Activated T-cell treated with anti-CD3 and anti-CD28 coated beads for 24 hours (primary cell): ENCODE measurements at regions not wholly inside any gene's neighbourhood (a gene's known extent, or its start where the extent isn't known, plus 50 kb on each side); places are given as distances from the start of the nearest gene placed in this dataset.

ENCODE experiments used
- DNase-seq: peaks from one replicate; pipeline ENCODE4 v3.0.0-alpha.2; 2020; ENCODE audit warnings: low read depth

GRCh38 chr9:113787871-113788270 lies 88.2 kb upstream of the ZNF618 start:
- DNase-seq, result no peak

- DNase-seq, result no peak
Measured at GRCh38 chr9:113788616-113789330, 87.3 kb upstream of the ZNF618 start.

DNA sequence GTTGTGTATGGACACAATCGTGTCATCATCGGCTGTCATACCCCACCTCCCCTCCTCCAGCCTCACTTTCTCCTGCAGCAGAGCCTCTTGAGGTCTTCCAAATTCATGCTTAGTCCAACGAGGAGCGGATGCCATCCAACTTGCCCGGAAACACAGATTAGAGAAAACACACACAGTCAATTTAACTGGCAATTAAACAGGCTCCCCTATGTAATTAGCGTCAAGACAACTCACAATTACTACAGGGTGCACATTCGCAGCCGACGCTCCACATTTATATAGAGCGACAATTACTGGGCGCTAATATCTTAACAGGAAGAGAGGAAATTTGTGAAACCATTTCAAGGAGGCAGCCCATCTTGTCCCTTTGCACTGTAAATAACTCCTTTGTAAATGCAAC lies 86.0 kb upstream of the ZNF618 start:
- no peak for DNase-seq

- DNase-seq, result no peak
Measured at GRCh38 chr9:113793558-113793957, 82.6 kb upstream of the ZNF618 start.

DNA sequence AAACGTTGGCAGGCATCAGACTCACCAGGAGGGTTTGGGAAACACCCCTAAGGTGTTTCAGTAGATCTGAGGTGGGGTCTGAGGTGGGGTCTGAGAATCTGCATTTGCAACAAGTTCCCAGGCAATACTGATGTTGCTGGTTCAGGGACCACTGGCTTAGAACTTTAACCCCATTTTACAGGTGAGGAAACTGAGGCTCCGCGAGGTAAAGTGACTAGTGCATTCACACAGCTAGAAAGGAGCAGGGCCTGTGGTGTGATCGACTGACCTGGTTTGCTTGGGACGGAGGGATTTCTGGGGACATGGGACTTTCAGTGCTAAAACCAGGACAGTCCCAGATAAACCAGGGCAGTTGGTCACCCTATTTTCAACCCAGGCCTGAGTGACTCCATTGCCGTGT lies 81.4 kb upstream of the ZNF618 start:
- no peak for DNase-seq

DNA sequence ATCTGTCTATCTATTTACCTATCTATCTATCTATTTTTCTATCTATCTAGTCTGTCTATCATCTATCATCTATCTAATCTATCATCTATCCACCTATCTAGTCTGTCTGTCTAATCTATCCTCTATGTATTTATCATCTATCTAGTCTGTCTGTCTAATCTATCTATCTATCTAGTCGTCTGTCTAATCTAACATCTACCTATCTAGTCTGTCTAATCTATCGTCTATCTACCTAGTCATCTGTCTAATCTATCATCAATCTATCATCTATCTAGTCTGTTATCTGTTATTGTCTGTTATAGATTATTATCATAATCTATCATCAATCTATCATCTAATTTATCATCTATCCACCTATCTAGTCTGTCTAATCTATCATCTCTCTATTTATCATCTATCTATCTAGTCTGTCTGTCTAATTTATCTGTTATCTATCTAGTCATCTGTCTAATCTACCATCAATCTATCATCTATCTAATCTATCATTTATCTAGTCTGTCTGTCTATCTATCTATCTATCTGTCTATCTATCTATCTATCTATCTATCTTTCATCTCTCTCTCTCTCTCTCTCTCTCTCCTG lies 80.2 kb upstream of the ZNF618 start:
- DNase-seq, result no peak

- no peak for DNase-seq
Measured at GRCh38 chr9:113796646-113797426, 79.3 kb upstream of the ZNF618 start.

DNA sequence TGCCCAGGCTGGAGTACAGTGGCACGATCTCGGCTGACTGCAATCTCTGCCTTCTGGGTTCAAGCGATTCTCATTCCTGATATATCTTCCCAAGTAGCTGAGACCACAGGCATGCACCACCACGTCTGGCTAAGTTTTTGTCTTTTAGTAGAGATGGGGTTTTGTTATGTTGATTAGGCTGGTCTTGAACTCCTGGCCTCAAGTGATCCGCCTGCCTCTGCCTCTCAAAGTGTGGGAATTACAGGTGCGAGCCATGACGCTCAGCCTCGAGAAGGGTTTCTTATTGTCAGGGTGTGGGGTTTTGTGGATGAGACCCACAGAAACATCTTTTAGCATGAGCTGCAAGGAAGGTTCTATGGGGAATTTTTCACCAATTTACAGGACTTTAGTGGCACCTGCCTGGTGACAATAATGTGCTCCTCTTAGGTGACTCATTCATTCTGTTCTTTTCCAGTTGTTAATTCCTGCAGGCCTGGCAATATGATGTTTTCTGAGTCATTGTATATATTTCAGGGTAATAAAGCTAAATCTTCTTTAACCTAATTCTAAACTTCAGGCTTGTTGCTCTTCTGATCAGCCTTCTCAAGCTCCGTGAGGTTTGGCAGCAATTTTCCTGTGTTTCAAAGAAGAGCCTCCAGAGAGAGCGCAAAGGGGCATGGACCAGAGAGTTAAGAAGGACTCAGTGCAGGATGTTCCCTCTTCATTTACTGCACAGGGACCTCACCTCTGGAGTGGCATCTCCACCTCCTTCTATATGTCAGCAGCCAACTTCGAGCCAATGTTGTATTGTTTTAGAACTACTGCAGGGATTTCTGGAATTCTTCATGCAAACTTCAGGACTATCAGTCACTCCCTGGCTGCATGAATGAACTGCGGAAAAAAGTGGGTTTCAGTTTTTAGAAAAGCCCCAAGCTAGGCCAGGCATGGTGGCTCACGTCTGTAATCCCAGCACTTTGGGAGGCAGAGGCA lies 77.8 kb upstream of the ZNF618 start:
- no peak for DNase-seq

DNA sequence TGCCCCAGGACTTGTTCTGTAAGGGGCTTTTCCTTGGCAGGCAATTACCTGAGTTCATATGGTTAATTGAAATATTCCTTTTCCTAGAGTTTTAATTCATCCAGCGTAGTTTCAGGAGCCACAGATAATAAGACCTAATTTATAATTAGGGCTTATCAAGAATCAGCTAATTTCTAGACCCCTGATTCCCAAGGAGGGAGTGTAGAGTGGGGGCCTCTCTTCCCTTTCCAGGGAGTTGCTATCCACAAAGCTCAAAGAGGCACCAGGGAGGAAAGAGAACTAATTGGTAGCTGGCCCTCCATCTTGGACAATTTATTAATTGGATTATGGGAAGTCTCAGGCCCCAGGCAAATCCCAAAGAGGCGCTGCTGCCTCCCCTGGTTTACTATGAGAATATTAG lies 75.8 kb upstream of the ZNF618 start:
- no peak for DNase-seq

GRCh38 chr9:113803811-113804589 lies 72.1 kb upstream of the ZNF618 start:
- no peak for DNase-seq

DNA sequence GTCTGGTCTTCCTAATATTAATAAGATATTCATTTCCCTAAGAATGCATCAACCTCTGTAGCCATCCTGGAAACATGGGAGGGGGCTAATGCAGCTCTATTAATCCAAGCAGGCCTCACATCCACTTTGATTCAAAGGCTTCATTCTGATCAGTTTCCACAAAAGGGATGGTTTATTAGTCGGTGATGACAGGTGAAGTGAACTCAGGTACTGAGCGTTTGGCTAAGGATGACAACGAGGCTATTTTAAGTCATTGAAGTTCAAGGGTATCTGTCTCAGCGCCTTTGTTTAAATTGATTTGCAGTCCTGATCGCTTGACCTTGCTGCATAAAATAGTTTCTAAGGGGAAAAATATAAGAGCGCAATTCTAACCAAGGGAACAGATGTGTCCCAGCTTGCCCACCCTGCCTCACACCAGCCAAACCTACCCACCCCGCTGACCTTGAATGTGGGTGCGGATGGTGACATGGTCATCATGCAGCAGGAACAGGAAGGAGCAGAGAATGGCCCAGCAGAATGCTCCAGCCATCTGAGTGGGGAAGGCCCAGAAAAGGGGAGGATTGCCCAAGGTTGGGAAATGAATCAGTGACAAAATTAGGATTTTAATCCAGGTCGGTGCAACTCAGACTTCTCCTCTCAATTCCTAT lies 70.5 kb upstream of the ZNF618 start:
- DNase-seq, result no peak

DNA sequence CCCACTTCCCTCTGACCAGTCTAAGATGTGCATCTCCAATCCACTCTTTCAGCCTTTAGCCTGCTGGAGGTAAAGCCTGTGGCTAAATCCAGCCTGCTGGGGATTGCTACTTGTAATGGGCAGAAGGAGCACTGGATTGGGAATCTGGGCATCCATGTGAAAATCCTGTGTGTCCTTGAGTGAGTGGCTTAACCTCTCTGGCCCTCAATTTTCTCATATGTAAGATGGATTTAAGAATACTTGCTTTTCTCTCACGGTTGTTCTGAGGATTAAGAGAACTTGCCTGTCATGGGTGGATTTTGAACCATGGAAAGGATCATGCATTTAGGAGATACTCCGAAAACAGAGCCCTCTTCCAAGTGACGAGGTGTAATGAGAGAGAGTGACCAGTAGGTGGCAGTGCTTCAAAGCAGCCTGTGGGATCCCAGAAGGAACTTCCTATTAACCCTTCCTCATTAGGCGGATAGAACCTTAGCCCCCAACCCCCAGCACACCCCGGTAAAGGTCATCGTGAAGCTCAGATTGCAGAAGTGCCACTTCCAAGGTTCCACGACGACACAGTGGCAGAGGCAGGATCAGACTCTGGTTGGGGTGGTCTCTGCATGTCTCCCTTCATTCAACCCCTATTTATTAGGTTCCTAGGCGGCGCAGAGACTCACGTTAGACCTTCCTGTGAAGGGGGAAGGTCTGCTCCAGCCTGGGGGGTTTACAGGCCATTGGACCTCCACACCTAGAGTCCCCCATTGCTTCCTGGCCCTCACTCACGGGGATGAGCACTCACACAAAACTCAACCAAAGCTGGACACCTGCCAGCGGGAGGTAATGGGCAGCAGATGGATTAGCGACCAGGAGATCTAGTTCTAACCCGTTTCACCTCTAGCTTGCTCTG lies 68.7 kb upstream of the ZNF618 start:
- peak; percentile 27 for DNase-seq

- DNase-seq, result no peak
Measured at GRCh38 chr9:113808391-113809358, 67.4 kb upstream of the ZNF618 start.

DNA sequence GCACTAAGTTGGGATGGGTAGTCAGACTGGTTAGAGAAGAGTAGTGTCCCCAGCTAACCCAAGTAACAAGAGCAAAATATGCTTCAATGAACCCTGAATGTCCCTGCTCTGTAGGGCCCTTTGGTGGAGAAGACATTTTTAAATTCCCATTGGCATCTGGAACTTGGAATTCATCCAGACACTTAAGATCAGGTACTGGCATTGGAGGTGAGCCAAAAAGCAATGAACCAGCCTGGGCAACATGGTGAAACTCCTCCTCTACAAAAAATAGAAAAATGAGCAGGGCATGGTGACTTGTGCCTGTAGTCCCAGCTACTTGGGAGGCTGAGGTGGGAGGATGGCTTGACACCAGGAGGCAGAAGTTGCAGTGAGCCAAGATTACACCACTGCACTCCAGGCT lies 58.9 kb upstream of the ZNF618 start:
- no peak for DNase-seq

GRCh38 chr9:113818391-113818790 lies 57.7 kb upstream of the ZNF618 start:
- DNase-seq, result no peak

GRCh38 chr9:113822315-113822714 lies 53.8 kb upstream of the ZNF618 start:
- DNase-seq, result no peak

DNA sequence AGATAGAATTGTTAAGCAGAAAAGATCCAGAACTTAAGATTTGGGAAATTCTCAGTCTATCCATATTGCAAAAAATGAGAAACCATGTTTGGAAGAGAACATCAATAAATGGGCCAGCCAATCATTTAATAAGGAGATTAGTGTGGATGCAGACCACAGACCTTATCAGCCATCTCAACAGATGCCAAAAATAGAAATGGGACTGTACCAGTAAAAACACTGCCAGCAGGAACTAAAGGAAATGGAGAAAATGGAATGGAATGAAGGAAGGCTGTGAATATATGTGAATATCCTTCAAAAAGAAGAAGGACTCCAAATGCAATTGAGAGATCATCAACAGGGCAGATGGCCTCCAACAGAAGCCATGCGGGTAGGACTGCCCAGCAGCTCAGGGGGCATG lies 52.7 kb upstream of the ZNF618 start:
- no peak for DNase-seq
